ENCODE measurements at regions not wholly inside any gene's neighbourhood (a gene's known extent, or its start where the extent isn't known, plus 50 kb on each side); places are given as distances from the start of the nearest gene placed in this dataset.

GRCh38 chr18:60279391-60279790 lies 93.2 kb downstream of the MC4R start:
- no peaks in the 10 kb centered on the region for H3K4me1 ChIP-seq (replicated peaks in 1 of 2)
- WGBS, 4 donors, result 38 to 61% (median 49%) methylated on average over 1 of the region's 1 CpG
- intact Hi-C loops (cut with DNase I), result no loop called here
- H3K9me3 ChIP-seq (replicated peaks in 1 of 3), result no peaks in the 10 kb centered on the region
- TF ChIP-seq POLR2A (IDR thresholded peaks at IDR 0.05) (no peak), CTCF (IDR thresholded peaks at IDR 0.05) (no peak)
- H3K36me3 ChIP-seq (replicated peaks in 1 of 2), result no peaks in the 10 kb centered on the region
- H3K4me3 ChIP-seq, result no peak overlapping the region
- H3K27me3 ChIP-seq, result no peaks in the 10 kb centered on the region
- H3K27ac ChIP-seq, result no peak overlapping the region
- DNase-seq, result no peak

- H3K4me1 ChIP-seq (replicated peaks in 1 of 2), result no peaks in the 10 kb centered on the region
- WGBS, 4 donors, result 50 to 58% (median 53%) methylated on average over 4 of the region's 4 CpGs
- no peak for DNase-seq
- no peaks in the 10 kb centered on the region for H3K36me3 ChIP-seq (replicated peaks in 1 of 2)
- no peak overlapping the region for H3K27ac ChIP-seq
- peaks cover 0 to under 1% (median 0%) of the 10 kb centered on the region in 3 donors for H3K9me3 ChIP-seq (replicated peaks in 1 of 3)
- TF ChIP-seq POLR2A (IDR thresholded peaks at IDR 0.05) (no peak), CTCF (IDR thresholded peaks at IDR 0.05) (no peak)
- no peaks in the 10 kb centered on the region for H3K27me3 ChIP-seq
- intact Hi-C loops (cut with DNase I), result no loop called here
- no peak overlapping the region for H3K4me3 ChIP-seq
Observed at GRCh38 chr18:60277855-60278480, 94.6 kb downstream of the MC4R start.

GRCh38 chr18:60267391-60268058 lies 105.0 kb downstream of the MC4R start:
- Histone ChIP-seq H3K27me3 (no peaks in the 10 kb centered on the region), H3K36me3 (replicated peaks in 1 of 2) (no peaks in the 10 kb centered on the region), H3K4me1 (replicated peaks in 1 of 2) (no peaks in the 10 kb centered on the region), H3K4me3 (no peak overlapping the region), H3K27ac (no peak overlapping the region), H3K9me3 (replicated peaks in 1 of 3) (no peaks in the 10 kb centered on the region)
- no peak for TF ChIP-seq POLR2A (IDR thresholded peaks at IDR 0.05)
- TF ChIP-seq CTCF (IDR thresholded peaks at IDR 0.05), result no peak
- intact Hi-C loops (cut with DNase I), result no loop called here
- WGBS, 4 donors, result 71 to 76% (median 72%) methylated on average over 4 of the region's 4 CpGs
- DNase-seq, result no peak

GRCh38 chr18:60266558-60266957 lies 106.0 kb downstream of the MC4R start:
- Histone ChIP-seq H3K9me3 (replicated peaks in 1 of 3) (no peaks in the 10 kb centered on the region), H3K4me1 (replicated peaks in 1 of 2) (no peaks in the 10 kb centered on the region), H3K27me3 (no peaks in the 10 kb centered on the region), H3K4me3 (no peak overlapping the region), H3K36me3 (replicated peaks in 1 of 2) (no peaks in the 10 kb centered on the region), H3K27ac (no peak overlapping the region)
- 27 to 46% (median 41%) methylated on average over 5 of the region's 5 CpGs for WGBS, 4 donors
- intact Hi-C loops (cut with DNase I), result no loop called here
- TF ChIP-seq CTCF (IDR thresholded peaks at IDR 0.05) (no peak), POLR2A (IDR thresholded peaks at IDR 0.05) (no peak)
- DNase-seq, result peak in 2 of 7 donors; percentile 1 to 69

Data from adrenal gland (tissue), 9 donors.